ENCODE measurements at regions not wholly inside any gene's neighbourhood (a gene's known extent, or its start where the extent isn't known, plus 50 kb on each side); places are given as distances from the start of the nearest gene placed in this dataset.

GRCh38 chr2:104474716-104475115 lies 379.2 kb upstream of the POU3F3 start:
- Histone ChIP-seq H3K27ac (replicated peaks) (no peak overlapping the region), H3K4me3 (replicated peaks; ENCODE audit: insufficient read depth, low read length) (no peak overlapping the region), H3K27me3 (ENCODE audit: insufficient read depth, poor library complexity, severe bottlenecking) (peaks cover 4% of the 10 kb centered on the region)
- no peak for TF ChIP-seq GABPA (IDR thresholded peaks at IDR 0.05; ENCODE audit: low read depth)
- no peak for TF ChIP-seq REST (IDR thresholded peaks at IDR 0.05; ENCODE audit: insufficient replicate concordance, low read depth)
- TF ChIP-seq SPI1 (IDR thresholded peaks at IDR 0.05; ENCODE audit: borderline replicate concordance, low read depth) = no peak
- TF ChIP-seq CTCF (IDR thresholded peaks at IDR 0.05; ENCODE audit: insufficient read depth, low read length) = no peak
- no peak for TF ChIP-seq POLR2AphosphoS5 (IDR thresholded peaks at IDR 0.05; ENCODE audit: low read depth)
- DNase-seq (ENCODE audit: low read depth in 1 of 2, low spot score in 1 of 2) = no peak

GRCh38 chr2:104476075-104476474 lies 377.8 kb upstream of the POU3F3 start:
- Histone ChIP-seq H3K27me3 (ENCODE audit: insufficient read depth, poor library complexity, severe bottlenecking) (peaks cover 4% of the 10 kb centered on the region), H3K27ac (replicated peaks) (no peak overlapping the region), H3K4me3 (replicated peaks; ENCODE audit: insufficient read depth, low read length) (no peak overlapping the region)
- no peak for DNase-seq (ENCODE audit: low read depth in 1 of 2, low spot score in 1 of 2)
- no peak for TF ChIP-seq POLR2AphosphoS5 (IDR thresholded peaks at IDR 0.05; ENCODE audit: low read depth)
- TF ChIP-seq GABPA (IDR thresholded peaks at IDR 0.05; ENCODE audit: low read depth) = no peak
- no peak for TF ChIP-seq REST (IDR thresholded peaks at IDR 0.05; ENCODE audit: insufficient replicate concordance, low read depth)
- TF ChIP-seq SPI1 (IDR thresholded peaks at IDR 0.05; ENCODE audit: borderline replicate concordance, low read depth) = no peak
- no peak for TF ChIP-seq CTCF (IDR thresholded peaks at IDR 0.05; ENCODE audit: insufficient read depth, low read length)

- TF ChIP-seq CTCF (IDR thresholded peaks at IDR 0.05; ENCODE audit: insufficient read depth, low read length) (no peak), POLR2AphosphoS5 (IDR thresholded peaks at IDR 0.05; ENCODE audit: low read depth) (no peak), GABPA (IDR thresholded peaks at IDR 0.05; ENCODE audit: low read depth) (no peak), REST (IDR thresholded peaks at IDR 0.05; ENCODE audit: insufficient replicate concordance, low read depth) (no peak)
Observed at GRCh38 chr2:104476563-104476988, 377.3 kb upstream of the POU3F3 start.

More at GRCh38 chr2:104476563-104476988, 377.3 kb upstream of the POU3F3 start:
- H3K27me3 ChIP-seq (ENCODE audit: insufficient read depth, poor library complexity, severe bottlenecking) = peaks cover 4% of the 10 kb centered on the region
- H3K27ac ChIP-seq (replicated peaks) = no peak overlapping the region
- no peak overlapping the region for H3K4me3 ChIP-seq (replicated peaks; ENCODE audit: insufficient read depth, low read length)
- DNase-seq (ENCODE audit: low read depth in 1 of 2, low spot score in 1 of 2) = no peak

Measured in HL-60 (cell line).